KMS-11 (cell line): ENCODE measurements at regions not wholly inside any gene's neighbourhood (a gene's known extent, or its start where the extent isn't known, plus 50 kb on each side); places are given as distances from the start of the nearest gene placed in this dataset.

ENCODE experiments used
- H2AFZ ChIP-seq: fragments of 200-600 bp; sonication (generic); 2 replicates; pipeline ENCODE4 v1.6.1; 2016; ENCODE audit warnings: antibody characterized with exemption, mixed run types, low read depth
- H3K27ac ChIP-seq: fragments of 200-600 bp; sonication (generic); 2 replicates; pipeline ENCODE4 v1.6.1; 2016; ENCODE audit warnings: mild to moderate bottlenecking, mixed run types
- H3K27me3 ChIP-seq: fragments of 200-600 bp; sonication (generic); 2 replicates; pipeline ENCODE4 v1.6.1; 2017; ENCODE audit warnings: mild to moderate bottlenecking, low read depth, mixed run types, moderate library complexity; ENCODE audit not compliant: insufficient read depth
- H3K36me3 ChIP-seq: fragments of 200-600 bp; sonication (generic); 2 replicates; pipeline ENCODE4 v1.6.1; 2017; ENCODE audit warnings: mild to moderate bottlenecking, mixed run types; ENCODE audit not compliant: insufficient read depth
- H3K4me1 ChIP-seq: fragments of 200-600 bp; sonication (generic); 2 replicates; pipeline ENCODE4 v1.6.1; 2016; ENCODE audit warnings: mild to moderate bottlenecking, low read depth, mixed run types; ENCODE audit not compliant: poor library complexity, severe bottlenecking
- H3K4me2 ChIP-seq: fragments of 200-600 bp; sonication (generic); 2 replicates; pipeline ENCODE4 v1.7.0; 2016; ENCODE audit warnings: mild to moderate bottlenecking, mixed run types
- H3K4me3 ChIP-seq: fragments of 200-600 bp; sonication (generic); IDR thresholded peaks from 2 replicates; pipeline ENCODE4 v1.6.1; 2017; ENCODE audit warnings: low read depth, low read length, mixed read lengths; ENCODE audit not compliant: insufficient read depth
- H3K79me2 ChIP-seq: fragments of 200-600 bp; sonication (generic); 2 replicates; pipeline ENCODE4 v1.6.1; 2016; ENCODE audit warnings: low read depth, mixed run types; ENCODE audit not compliant: insufficient read depth
- H3K9ac ChIP-seq: fragments of 200-600 bp; sonication (generic); 2 replicates; pipeline ENCODE4 v1.6.1; 2016; ENCODE audit warnings: mild to moderate bottlenecking, mixed run types
- H4K20me1 ChIP-seq: fragments of 200-600 bp; sonication (generic); 2 replicates; pipeline ENCODE4 v1.6.1; 2016; ENCODE audit warnings: mild to moderate bottlenecking, mixed run types; ENCODE audit not compliant: insufficient read depth
- TF ChIP-seq, protein P1 (sequence below): fragments of 200-600 bp; sonication (generic); conservative IDR thresholded peaks from 2 replicates; pipeline ENCODE4 v1.6.1; 2017; ENCODE audit warnings: low read depth, mild to moderate bottlenecking, antibody characterized with exemption, low read length, moderate library complexity, mixed read lengths

DNA sequence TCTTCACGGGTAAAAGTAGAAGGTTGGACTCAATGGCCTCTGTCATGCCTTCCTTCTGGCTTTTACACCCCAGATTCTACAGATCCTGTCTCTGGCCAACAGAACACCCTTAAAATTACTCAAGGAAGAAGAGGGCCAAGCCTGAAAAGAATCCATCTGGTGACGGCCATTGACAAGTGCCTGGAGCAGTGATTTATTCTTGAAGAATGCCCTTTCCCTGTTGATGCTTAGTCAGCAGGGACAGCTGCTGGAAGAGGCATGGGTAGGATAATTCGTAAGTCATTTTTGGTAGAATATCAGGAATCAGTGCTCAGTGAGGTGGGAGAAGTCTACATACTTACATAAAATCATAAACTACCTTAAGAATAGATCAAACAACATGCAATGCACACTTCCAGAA, 397.9 kb downstream of the SAMD5 start:
- Histone ChIP-seq H3K4me1 (no peaks in the 10 kb centered on the region), H3K27me3 (no peaks in the 10 kb centered on the region), H3K4me2 (no peak overlapping the region), H2AFZ (no peak overlapping the region), H3K79me2 (no peaks in the 10 kb centered on the region), H3K9ac (no peak overlapping the region), H3K36me3 (no peaks in the 10 kb centered on the region), H3K27ac (no peak overlapping the region), H3K4me3 (no peak overlapping the region), H4K20me1 (no peaks in the 10 kb centered on the region)
- TF ChIP-seq, protein P1, sequence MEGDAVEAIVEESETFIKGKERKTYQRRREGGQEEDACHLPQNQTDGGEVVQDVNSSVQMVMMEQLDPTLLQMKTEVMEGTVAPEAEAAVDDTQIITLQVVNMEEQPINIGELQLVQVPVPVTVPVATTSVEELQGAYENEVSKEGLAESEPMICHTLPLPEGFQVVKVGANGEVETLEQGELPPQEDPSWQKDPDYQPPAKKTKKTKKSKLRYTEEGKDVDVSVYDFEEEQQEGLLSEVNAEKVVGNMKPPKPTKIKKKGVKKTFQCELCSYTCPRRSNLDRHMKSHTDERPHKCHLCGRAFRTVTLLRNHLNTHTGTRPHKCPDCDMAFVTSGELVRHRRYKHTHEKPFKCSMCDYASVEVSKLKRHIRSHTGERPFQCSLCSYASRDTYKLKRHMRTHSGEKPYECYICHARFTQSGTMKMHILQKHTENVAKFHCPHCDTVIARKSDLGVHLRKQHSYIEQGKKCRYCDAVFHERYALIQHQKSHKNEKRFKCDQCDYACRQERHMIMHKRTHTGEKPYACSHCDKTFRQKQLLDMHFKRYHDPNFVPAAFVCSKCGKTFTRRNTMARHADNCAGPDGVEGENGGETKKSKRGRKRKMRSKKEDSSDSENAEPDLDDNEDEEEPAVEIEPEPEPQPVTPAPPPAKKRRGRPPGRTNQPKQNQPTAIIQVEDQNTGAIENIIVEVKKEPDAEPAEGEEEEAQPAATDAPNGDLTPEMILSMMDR = no peak

DNA sequence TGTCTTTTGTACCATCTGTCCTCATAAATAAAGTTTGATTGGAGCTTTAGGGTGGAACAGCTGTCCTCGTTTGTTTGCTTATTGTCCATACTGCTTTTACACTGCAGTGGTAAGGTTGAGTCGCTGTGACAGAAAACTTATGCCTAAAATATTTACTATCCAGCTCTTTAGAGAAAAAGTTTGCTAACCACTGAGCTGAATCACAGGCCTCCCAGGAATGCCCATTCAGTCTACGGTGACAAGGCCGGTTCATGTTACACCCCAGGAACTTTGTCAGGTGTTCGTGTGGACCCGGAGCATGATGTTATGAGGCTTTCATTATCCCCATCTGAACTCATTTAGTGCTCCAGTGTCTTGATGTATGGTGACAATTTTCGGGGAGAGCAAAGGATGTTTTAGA, 401.1 kb downstream of the SAMD5 start:
- Histone ChIP-seq H3K27me3 (no peaks in the 10 kb centered on the region), H3K79me2 (no peaks in the 10 kb centered on the region), H3K36me3 (no peaks in the 10 kb centered on the region), H4K20me1 (no peaks in the 10 kb centered on the region), H3K27ac (no peak overlapping the region), H3K4me3 (no peak overlapping the region), H2AFZ (no peak overlapping the region), H3K4me2 (no peak overlapping the region), H3K9ac (no peak overlapping the region), H3K4me1 (no peaks in the 10 kb centered on the region)
- TF ChIP-seq, protein P1 = no peak

DNA sequence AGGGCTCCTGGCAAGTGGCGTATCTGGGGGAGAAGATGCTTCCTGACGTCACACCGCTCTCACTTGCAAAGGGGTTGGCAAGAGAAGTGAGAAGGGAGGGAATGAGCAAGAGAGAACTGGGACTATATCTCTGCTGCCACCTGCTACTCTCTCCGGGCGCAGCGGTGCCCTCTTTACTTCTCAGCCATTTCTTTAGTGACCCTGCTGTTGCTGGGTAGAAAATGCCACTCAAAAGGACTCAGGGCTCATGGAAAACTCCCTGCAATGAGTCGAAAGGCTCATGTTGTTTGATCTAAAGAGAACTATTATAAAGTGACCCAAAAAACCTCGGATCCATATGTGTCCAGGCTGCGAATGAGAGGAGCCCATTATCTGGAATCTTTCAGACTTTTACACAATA, 401.8 kb downstream of the SAMD5 start:
- no peaks in the 10 kb centered on the region for H3K79me2 ChIP-seq
- no peaks in the 10 kb centered on the region for H3K27me3 ChIP-seq
- TF ChIP-seq, protein P1 = no peak
- no peaks in the 10 kb centered on the region for H3K4me1 ChIP-seq
- no peak overlapping the region for H3K4me2 ChIP-seq
- no peak overlapping the region for H2AFZ ChIP-seq
- H3K9ac ChIP-seq = no peak overlapping the region
- H4K20me1 ChIP-seq = no peaks in the 10 kb centered on the region
- no peak overlapping the region for H3K27ac ChIP-seq
- H3K4me3 ChIP-seq = no peak overlapping the region
- H3K36me3 ChIP-seq = no peaks in the 10 kb centered on the region

- H3K4me3 ChIP-seq = no peak overlapping the region
- H3K4me1 ChIP-seq = no peaks in the 10 kb centered on the region
- no peaks in the 10 kb centered on the region for H3K27me3 ChIP-seq
- no peak overlapping the region for H3K27ac ChIP-seq
- TF ChIP-seq, protein P1 = no peak
- no peaks in the 10 kb centered on the region for H3K36me3 ChIP-seq
- H4K20me1 ChIP-seq = no peaks in the 10 kb centered on the region
- no peak overlapping the region for H2AFZ ChIP-seq
- H3K4me2 ChIP-seq = no peak overlapping the region
- no peak overlapping the region for H3K9ac ChIP-seq
- no peaks in the 10 kb centered on the region for H3K79me2 ChIP-seq
These were observed 402.6 kb downstream of the SAMD5 start for GRCh38 chr6:147911057-147911456.
